ENCODE measurements at regions not wholly inside any gene's neighbourhood (a gene's known extent, or its start where the extent isn't known, plus 50 kb on each side); places are given as distances from the start of the nearest gene placed in this dataset.

GRCh38 chr12:5343711-5344110, 88.2 kb upstream of the NTF3 start:
- TF ChIP-seq EZH2 (IDR thresholded peaks at IDR 0.05; ENCODE audit: borderline replicate concordance, low read length) = no peak
- TF ChIP-seq CTCF (conservative IDR thresholded peaks at IDR 0.05 in 1 of 2, IDR thresholded peaks at IDR 0.05 in 1 of 2; ENCODE audit: extremely low read depth in 1 of 2, insufficient read depth in 1 of 2, low read depth in 1 of 2, low read length in 2 of 2) = no peak
